Coronary artery (tissue), 2 donors: ENCODE measurements at regions not wholly inside any gene's neighbourhood (a gene's known extent, or its start where the extent isn't known, plus 50 kb on each side); places are given as distances from the start of the nearest gene placed in this dataset.
A peak's percentile ranks its signal among the peaks of the same experiment; 100 is the strongest.

ENCODE experiments used
- DNase-seq: peaks from one replicate; pipeline ENCODE4 v3.0.0-alpha.2; 2017; ENCODE audit warnings: low spot score
- H3K27ac ChIP-seq, 2 donors: fragments of 200-600 bp; sonication (generic); one replicate each; pipeline ENCODE4 v1.5.1; 2016 to 2019
- H3K4me3 ChIP-seq: fragments of 200-600 bp; sonication (generic); 2 replicates; pipeline ENCODE4 v1.5.1; 2016; ENCODE audit warnings: mild to moderate bottlenecking, moderate library complexity
- CTCF ChIP-seq: fragments of 200-600 bp; sonication (generic); IDR thresholded peaks from one replicate; pipeline ENCODE4 v1.5.1; 2019; ENCODE audit warnings: antibody characterized with exemption

DNA sequence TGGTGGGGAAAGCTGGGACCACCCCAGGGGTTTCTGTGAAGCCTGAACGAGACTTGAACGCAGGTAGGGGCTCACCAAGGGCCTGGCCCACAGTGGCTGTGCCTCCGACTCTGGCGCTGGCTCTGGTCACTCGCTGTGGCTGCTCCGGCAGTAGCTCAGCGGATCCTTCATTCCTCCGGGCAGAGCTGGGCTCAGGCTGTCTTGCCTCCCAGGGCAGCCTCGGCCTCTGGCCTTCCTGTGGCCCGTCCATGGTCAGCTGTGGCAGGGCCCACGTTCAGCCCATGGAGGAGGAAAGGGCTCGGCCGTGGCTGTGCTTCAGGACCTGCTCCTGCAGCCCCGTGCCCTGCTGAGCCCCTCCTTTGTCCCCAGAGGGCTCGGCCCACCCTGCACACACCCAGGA, 162.9 kb upstream of the C1orf174 start:
- Histone ChIP-seq H3K4me3 (no peak overlapping the region), H3K27ac (no peak overlapping the region)
- no peak for TF ChIP-seq CTCF
- DNase-seq, result peak; percentile 55

DNA sequence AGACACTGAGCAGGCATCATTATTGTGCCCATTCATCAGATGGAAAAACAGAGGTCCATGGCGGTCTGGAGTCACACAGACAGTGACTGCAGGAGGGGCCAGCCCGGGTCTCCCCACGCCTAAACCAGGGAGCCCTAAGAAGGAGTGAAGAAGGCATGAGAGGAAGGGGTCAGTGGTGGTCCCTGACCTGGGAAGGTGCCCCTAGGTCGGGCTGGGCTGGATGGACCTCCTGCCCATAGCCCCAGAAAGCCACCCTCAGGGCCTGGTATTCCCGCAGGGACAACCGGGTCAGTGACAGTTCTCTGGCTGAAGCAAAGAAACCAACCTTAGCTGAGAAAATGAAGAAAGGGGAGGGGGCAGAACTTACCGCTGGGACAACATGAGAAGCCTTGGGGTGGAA, 163.4 kb upstream of the C1orf174 start:
- no peak overlapping the region for H3K27ac ChIP-seq
- H3K4me3 ChIP-seq, result no peak overlapping the region
- TF ChIP-seq CTCF, result no peak
- peak; percentile 36 for DNase-seq

GRCh38 chr1:4064150-4064889, 164.2 kb upstream of the C1orf174 start:
- no peak for DNase-seq
- Histone ChIP-seq H3K4me3 (no peak overlapping the region), H3K27ac (no peak overlapping the region)
- TF ChIP-seq CTCF, result no peak

DNA sequence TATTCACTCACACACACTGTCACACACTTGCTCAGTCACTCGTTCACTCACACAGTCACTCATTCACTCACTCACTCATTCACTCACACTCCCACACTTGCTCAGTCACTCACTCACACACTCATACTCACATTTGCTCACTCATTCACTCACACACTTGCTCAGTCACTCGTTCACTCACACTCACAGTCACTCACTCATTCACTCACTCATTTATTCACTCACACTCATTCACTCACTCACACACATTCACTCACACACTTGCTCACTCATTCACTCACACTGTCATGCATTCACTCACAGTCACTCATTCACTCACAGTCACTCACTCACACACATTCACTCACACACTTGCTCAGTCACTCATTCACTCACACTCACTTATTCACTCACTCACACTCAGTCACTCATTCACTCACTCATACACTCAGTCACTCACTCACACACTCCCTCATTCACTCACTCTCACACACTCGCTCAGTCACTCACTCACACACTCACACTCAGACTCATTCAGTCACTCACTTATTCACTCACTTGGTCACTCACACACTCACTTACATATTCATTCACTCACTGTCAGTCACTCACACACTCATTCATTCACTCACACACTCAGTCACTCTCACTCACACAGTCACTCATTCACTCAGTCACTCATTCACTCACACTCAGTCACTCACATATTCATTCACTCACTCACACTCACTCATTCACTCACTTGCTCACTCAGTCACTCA, 167.0 kb upstream of the C1orf174 start:
- no peak overlapping the region for H3K4me3 ChIP-seq
- no peak for TF ChIP-seq CTCF
- H3K27ac ChIP-seq, result no peak overlapping the region
- DNase-seq, result no peak

- H3K27ac ChIP-seq, result no peak overlapping the region
- DNase-seq, result no peak
- no peak for TF ChIP-seq CTCF
- H3K4me3 ChIP-seq, result no peak overlapping the region
Measured at GRCh38 chr1:4068076-4068475, 168.0 kb upstream of the C1orf174 start.

- Histone ChIP-seq H3K27ac (no peak overlapping the region), H3K4me3 (no peak overlapping the region)
- TF ChIP-seq CTCF, result no peak
Measured at GRCh38 chr1:4071653-4072052, 171.6 kb upstream of the C1orf174 start.

More at GRCh38 chr1:4071653-4072052, 171.6 kb upstream of the C1orf174 start:
- no peak for DNase-seq
